Peyer's patch (tissue), 4 donors: ENCODE measurements at regions not wholly inside any gene's neighbourhood (a gene's known extent, or its start where the extent isn't known, plus 50 kb on each side); places are given as distances from the start of the nearest gene placed in this dataset.

ENCODE experiments used
- DNase-seq, 3 donors: peaks; one replicate each; pipeline ENCODE4 v3.0.0-alpha.2; 2017 to 2019
- H3K27ac ChIP-seq, 4 donors: fragments of 200-600 bp; sonication (generic); one replicate each; pipeline ENCODE4 v1.5.1; 2016 to 2019
- H3K27me3 ChIP-seq, 2 donors: fragments of 200-600 bp; sonication (generic); one replicate each; pipeline ENCODE4 v1.5.1; 2019
- H3K36me3 ChIP-seq, 3 donors: fragments of 200-600 bp; sonication (generic); one replicate each; pipeline ENCODE4 v1.5.1; 2016 to 2019
- H3K4me1 ChIP-seq, 4 donors: fragments of 200-600 bp; sonication (generic); one replicate each; pipeline ENCODE4 v1.5.1; 2016 to 2019
- H3K4me3 ChIP-seq, 4 donors: fragments of 200-600 bp; sonication (generic); 1 replicate in 3 of 4; 2 replicates in 1 of 4; pipeline ENCODE4 v1.5.1; 2016 to 2019; ENCODE audit warnings: mild to moderate bottlenecking in 1 of 4
- H3K9me3 ChIP-seq, 4 donors: fragments of 200-600 bp; sonication (generic); one replicate each; pipeline ENCODE4 v1.5.1; 2016 to 2019; ENCODE audit warnings: mild to moderate bottlenecking in 1 of 4
- CTCF ChIP-seq, 6 experiments: fragments of 450-650 bp in 4 of 6; fragments of 200-600 bp in 2 of 6; sonication (generic) in 1 of 6; IDR thresholded peaks; one replicate each; pipeline ENCODE4 v1.5.1; 2017 to 2019; ENCODE audit warnings: antibody characterized with exemption in 6 of 6, mild to moderate bottlenecking in 3 of 6, moderate library complexity in 1 of 6
- POLR2A ChIP-seq, 2 donors: fragments of 450-650 bp; IDR thresholded peaks; one replicate each; pipeline ENCODE4 v1.5.1; 2017; ENCODE audit warnings: antibody characterized with exemption in 2 of 2, mild to moderate bottlenecking in 2 of 2, moderate library complexity in 2 of 2

GRCh38 chr10:78749898-78750297, 318.9 kb upstream of the ZMIZ1 start:
- H3K4me1 ChIP-seq: peaks cover 0 to 6% (median 0%) of the 10 kb centered on the region in 4 donors
- no peak overlapping the region for H3K4me3 ChIP-seq
- TF ChIP-seq CTCF (IDR thresholded peaks at IDR 0.05) (no peak), POLR2A (IDR thresholded peaks at IDR 0.05) (no peak)

GRCh38 chr10:78750418-78750817, 318.3 kb upstream of the ZMIZ1 start:
- Histone ChIP-seq H3K9me3 (no peaks in the 10 kb centered on the region), H3K4me3 (no peak overlapping the region), H3K4me1 (peaks cover 0 to under 1% (median 0%) of the 10 kb centered on the region in 4 donors), H3K27ac (no peak overlapping the region), H3K36me3 (no peaks in the 10 kb centered on the region), H3K27me3 (no peaks in the 10 kb centered on the region)
- TF ChIP-seq POLR2A (IDR thresholded peaks at IDR 0.05): no peak
- no peak for TF ChIP-seq CTCF (IDR thresholded peaks at IDR 0.05)
- DNase-seq: no peak

More at GRCh38 chr10:78749898-78750297, 318.9 kb upstream of the ZMIZ1 start:
- Histone ChIP-seq H3K27me3 (no peaks in the 10 kb centered on the region), H3K27ac (no peak overlapping the region), H3K9me3 (no peaks in the 10 kb centered on the region), H3K36me3 (no peaks in the 10 kb centered on the region)
- peak in 1 of 3 donors; percentile 1 for DNase-seq

GRCh38 chr10:78751716-78752115, 317.1 kb upstream of the ZMIZ1 start:
- peak in 1 of 3 donors; percentile 27 for DNase-seq
- Histone ChIP-seq H3K9me3 (no peaks in the 10 kb centered on the region), H3K27ac (no peak overlapping the region), H3K36me3 (no peaks in the 10 kb centered on the region), H3K27me3 (no peaks in the 10 kb centered on the region), H3K4me1 (no peaks in the 10 kb centered on the region), H3K4me3 (no peak overlapping the region)
- TF ChIP-seq POLR2A (IDR thresholded peaks at IDR 0.05): no peak
- TF ChIP-seq CTCF (IDR thresholded peaks at IDR 0.05): no peak

GRCh38 chr10:78752221-78752620, 316.5 kb upstream of the ZMIZ1 start:
- H3K27me3 ChIP-seq: no peaks in the 10 kb centered on the region
- no peaks in the 10 kb centered on the region for H3K9me3 ChIP-seq
- no peak overlapping the region for H3K4me3 ChIP-seq
- H3K27ac ChIP-seq: no peak overlapping the region
- no peaks in the 10 kb centered on the region for H3K36me3 ChIP-seq
- peak in 1 of 3 donors; percentile 39 for DNase-seq
- no peaks in the 10 kb centered on the region for H3K4me1 ChIP-seq
- TF ChIP-seq POLR2A (IDR thresholded peaks at IDR 0.05): no peak
- no peak for TF ChIP-seq CTCF (IDR thresholded peaks at IDR 0.05)

- Histone ChIP-seq H3K9me3 (no peaks in the 10 kb centered on the region), H3K36me3 (no peaks in the 10 kb centered on the region), H3K27me3 (no peaks in the 10 kb centered on the region), H3K27ac (no peak overlapping the region), H3K4me1 (no peaks in the 10 kb centered on the region), H3K4me3 (no peak overlapping the region)
- peak in 1 of 3 donors; percentile 28 for DNase-seq
- TF ChIP-seq POLR2A (IDR thresholded peaks at IDR 0.05) (no peak), CTCF (IDR thresholded peaks at IDR 0.05) (no peak)
These were observed 316.1 kb upstream of the ZMIZ1 start for GRCh38 chr10:78752708-78753107.
